ENCODE measurements at regions not wholly inside any gene's neighbourhood (a gene's known extent, or its start where the extent isn't known, plus 50 kb on each side); places are given as distances from the start of the nearest gene placed in this dataset.

DNA sequence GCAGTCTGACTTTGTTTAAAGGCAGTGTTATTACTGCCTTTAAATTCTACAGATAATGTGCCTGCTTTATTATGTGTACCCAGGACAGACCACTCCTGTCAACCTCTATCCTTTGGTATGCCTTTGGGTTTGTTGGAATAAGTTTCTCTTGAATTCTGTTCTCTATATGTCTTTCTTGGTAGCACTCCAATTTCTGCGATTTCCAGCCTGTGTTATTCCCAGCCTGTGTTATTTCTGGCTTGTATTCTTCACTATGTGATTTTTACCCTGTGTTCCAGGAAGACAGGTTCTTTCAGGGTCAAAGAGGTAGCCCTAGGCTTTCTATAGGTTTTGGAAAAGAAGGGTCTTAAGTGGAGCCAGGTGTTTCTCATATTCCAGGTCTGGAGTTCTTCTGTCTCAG is 407.4 kb upstream of the AZI2 start:
- TF ChIP-seq EZH2 (IDR thresholded peaks at IDR 0.05; ENCODE audit: borderline replicate concordance, low read length) = no peak
- TF ChIP-seq, protein P1, sequence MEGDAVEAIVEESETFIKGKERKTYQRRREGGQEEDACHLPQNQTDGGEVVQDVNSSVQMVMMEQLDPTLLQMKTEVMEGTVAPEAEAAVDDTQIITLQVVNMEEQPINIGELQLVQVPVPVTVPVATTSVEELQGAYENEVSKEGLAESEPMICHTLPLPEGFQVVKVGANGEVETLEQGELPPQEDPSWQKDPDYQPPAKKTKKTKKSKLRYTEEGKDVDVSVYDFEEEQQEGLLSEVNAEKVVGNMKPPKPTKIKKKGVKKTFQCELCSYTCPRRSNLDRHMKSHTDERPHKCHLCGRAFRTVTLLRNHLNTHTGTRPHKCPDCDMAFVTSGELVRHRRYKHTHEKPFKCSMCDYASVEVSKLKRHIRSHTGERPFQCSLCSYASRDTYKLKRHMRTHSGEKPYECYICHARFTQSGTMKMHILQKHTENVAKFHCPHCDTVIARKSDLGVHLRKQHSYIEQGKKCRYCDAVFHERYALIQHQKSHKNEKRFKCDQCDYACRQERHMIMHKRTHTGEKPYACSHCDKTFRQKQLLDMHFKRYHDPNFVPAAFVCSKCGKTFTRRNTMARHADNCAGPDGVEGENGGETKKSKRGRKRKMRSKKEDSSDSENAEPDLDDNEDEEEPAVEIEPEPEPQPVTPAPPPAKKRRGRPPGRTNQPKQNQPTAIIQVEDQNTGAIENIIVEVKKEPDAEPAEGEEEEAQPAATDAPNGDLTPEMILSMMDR (IDR thresholded peaks at IDR 0.05; ENCODE audit: low read length) = no peak
